ENCODE measurements at regions not wholly inside any gene's neighbourhood (a gene's known extent, or its start where the extent isn't known, plus 50 kb on each side); places are given as distances from the start of the nearest gene placed in this dataset.
A peak's percentile ranks its signal among the peaks of the same experiment; 100 is the strongest.

DNA sequence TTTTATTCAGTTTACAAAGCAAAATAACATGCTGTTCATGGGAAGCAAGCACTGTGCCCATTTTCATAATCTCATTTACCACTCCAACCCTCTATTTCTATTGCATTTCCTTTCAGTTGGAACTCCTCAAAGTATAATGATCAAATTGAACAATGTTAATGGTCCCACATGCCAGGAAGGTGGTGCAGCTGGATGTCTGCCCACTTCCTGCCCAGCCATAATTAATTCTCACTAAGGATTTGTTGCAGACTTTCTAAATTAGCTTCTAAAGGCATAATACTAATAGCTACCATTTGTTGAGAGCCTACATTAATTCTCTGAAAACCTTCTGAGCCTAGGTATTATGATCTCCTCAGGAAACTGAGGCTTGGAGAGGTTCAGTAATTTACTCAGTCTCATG, 316.1 kb upstream of the TPM1 start:
- DNase-seq, result no peak

DNA sequence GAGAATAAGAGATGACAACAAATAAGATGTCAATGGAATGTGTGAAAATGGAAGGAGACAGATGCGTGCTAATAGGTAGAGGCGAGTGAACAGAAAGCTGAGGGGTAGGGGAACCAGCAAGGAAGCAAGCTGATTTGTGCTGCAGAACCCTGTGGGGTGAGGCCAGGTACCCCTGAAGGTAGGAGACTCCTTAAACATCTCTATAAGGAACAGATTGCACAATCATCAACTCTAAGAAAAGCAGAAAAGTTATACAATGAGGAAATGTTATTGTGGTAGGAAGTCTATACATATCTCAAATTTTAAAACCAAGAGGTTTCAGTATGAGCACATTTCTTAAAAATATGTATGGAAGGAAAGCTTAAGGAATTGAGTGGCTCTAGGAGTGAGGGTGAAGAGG, 315.0 kb upstream of the TPM1 start:
- DNase-seq, result no peak

DNA sequence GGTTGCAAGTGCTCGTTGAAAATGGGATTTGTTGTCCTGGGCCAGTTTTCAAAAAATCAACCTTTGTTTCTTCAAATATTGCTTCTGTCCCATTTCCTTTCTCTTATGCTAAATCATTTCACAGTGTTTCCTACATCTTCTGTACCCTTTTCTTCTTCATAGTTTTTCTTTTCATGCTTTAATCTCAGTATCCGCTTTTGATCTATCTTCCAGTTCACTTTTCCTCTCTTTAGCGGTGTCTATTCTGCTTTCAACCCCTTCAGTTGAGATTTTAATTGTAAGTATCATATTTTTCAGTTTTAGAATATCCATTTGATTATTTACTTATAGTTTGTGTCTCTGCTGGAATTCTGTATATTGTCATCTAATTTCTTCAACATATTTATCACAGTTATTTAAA, 311.7 kb upstream of the TPM1 start:
- DNase-seq, result no peak

DNA sequence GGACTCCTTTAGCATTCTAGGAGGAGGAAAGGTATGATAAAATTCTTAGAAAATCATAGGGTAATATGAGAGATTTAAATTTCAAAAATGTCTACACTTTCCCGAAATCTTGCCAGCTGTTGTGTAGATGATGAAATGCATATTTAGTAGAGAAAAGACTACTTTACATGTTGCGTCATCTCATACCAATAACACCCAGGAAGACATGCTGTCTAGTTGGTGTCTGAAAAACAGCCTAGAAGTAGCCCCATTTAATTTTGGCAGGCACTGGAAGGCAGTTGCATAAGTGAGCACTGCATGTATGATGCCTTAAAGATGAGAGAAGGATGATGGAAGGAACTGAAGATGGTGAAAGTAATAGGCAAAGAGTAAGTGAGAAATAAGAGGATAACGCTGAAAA, 310.5 kb upstream of the TPM1 start:
- no peak for DNase-seq

DNA sequence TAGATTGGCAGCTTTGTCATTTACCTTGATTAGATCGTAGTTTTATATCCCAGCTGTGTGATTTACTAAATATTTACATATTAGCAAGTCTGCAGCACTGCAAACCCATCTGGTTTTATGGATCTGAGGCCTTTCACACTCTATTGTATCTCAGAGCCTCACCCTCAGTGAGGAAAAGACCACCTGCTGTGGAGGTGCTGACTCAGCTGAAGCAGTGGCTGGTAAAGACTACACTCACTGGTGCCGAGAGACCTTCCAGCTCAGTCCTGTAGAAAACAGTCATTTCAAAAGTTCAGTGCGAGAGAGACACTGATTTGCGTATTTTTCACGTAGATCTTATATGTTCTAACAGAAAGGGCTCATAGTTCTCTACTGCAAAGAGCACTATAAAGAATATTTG, 307.8 kb upstream of the TPM1 start:
- DNase-seq, result no peak

DNA sequence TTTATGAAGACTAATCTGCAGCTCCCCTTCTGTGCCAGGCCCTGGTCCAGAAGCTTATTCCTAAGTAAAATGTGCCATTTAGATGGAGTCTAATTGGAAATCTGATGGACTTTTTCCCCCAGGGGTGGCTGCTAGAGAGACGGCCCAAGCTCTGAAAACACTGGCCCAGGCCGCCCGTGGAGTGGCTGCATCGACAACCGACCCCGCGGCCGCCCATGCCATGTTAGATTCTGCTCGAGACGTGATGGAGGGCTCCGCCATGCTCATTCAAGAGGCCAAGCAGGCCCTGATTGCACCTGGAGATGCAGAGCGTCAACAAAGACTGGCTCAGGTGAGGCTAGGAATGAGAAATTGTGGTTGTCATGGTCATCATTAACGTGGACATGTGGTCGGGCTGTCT, 305.8 kb upstream of the TPM1 start:
- DNase-seq, result no peak

DNA sequence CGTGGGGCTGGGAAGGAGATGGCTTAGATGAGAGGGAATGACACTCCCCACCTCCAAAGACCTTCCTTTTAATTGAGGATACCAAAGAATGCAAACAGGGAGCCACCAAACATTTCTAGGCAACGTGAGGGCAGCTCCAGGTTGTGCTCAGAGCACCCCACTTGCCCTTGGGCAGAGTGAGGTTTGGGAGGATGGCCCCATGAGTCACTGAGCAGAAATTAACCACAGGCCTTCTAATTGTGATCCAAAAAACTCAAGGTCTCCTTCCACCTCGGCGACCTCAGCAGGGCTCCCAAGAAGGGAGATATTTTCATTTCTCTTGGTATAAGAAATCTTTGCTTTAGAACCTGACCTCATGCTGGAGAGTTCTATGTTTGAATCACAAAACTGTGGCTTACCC, 305.0 kb upstream of the TPM1 start:
- no peak for DNase-seq

DNA sequence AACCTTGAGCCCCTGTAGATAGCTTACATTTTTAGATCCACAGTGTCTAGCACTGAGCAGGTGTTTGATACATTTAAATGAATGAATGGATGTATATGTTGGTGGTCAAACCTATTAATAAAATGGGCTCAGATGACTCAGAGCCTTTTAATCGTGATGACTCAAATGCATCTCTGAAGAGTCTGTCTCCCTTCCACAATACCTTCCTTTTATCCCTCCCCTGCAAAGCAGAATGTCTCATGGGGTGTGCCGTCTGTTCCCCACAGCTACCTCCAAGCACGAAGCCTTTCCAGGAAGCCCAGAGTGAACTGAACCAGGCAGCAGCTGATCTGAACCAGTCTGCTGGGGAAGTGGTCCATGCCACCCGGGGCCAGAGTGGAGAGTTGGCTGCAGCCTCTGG, 303.5 kb upstream of the TPM1 start:
- DNase-seq, result no peak

DNA sequence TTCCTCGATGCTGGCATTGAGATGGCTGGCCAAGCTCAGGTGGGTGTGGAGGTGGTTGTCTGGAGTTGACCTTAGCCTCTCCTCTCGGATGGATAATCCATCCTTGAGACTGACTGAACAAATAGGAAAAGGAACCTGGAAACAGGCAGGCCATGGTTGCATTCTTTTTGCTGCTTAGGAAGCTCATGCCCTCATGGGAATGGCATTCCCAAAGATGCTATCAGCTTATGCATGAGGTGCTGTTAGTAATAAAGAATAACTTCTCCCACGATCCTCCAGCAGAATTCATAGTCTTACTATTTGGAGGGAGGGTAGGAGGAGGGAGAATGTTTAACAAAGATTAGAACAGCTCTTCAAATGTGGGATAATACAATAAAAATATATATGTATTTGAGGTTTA, 303.0 kb upstream of the TPM1 start:
- DNase-seq, result no peak

DNA sequence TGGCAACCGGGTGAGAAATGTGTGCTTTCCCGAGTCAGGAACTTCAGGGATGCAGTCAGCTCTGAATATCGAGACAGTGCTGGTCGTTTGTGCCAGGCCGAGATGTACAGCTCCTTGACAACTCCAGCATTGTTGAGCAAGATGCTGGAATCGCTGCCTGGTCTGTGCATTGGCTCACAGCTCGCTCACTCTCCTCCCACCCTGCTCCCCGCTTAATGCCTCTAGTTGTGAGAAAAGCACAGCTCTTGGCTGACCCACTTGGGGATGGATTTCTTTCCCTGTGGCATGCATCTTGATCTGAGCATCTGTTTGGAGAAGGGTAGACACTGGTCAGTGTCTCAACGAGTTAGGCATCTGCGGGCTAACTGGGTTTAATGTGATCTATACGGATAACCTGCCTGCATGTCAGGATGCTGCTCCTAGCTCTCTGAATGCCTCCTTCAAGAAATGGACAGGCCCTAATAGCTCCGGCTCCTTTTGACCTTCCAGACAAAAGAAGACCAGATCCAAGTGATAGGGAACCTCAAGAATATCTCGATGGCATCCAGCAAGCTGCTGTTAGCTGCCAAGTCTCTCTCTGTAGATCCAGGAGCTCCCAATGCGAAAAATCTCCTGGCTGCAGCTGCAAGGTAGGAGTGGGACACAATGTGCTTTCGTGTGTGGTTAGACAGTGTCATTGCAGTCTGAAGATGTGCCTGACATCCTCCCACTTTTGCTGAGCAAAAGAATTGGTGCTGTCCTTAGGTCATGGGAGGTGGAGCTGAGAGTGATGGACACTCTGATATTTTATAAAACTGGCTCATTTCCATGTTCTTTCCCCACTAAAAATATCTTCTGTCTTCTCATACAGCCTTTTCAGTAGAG, 302.2 kb upstream of the TPM1 start:
- DNase-seq, result no peak

DNA sequence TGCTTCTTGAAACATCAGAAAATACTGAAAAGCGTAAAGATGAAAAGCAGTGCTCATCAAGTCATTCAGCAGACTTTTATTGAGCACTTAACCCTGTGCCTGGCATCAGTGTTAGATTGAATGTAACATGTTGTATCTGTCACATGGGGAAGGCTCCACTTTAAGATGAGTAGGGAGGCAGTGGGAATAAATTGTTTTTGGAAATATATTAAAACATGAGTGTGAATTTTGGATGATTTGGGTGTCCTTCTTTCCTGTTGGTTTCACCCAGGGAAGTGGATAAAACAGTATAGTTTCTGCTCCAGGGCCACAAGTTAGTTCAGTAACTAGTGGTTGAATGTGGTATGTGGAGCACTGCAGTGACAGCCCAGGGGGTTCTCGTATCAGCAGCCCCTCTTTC, 301.4 kb upstream of the TPM1 start:
- DNase-seq, result no peak

DNA sequence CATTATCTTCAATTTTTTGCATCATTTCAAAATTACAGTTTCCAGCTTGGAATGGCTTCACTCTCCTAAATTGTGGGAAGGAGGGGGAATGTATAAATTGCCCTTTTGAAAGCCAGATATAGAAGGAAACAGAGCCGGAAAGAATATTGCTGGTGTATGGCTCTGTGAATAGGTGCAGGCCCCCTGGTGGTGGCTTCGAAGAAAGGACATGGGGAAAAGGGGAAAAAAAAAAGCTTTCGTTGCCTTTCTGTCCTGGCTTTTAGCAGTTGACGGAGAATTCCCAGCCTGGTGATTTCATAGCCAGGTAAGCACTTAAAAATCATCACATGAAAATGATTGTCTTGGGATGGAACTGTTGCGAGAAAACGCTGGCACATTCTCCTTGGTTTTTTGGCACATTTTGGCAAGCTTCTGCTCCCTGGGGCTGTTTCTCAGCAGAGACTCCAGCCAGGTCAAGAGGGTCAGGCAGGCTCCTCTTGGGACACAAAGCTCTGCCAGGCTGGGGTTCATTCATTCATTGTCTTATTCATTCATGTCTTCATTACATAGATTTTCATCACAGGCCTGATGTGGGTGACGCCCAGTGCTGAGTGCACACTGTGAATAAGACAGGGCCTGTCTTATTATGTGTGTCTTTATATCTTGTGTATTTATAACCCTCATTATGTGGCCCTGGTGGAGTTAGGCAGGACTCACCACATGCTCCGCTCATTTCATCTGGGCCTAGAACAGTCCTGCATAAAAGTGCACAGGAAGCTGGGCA, 300.0 kb upstream of the TPM1 start:
- DNase-seq, result peak; percentile 38

DNA sequence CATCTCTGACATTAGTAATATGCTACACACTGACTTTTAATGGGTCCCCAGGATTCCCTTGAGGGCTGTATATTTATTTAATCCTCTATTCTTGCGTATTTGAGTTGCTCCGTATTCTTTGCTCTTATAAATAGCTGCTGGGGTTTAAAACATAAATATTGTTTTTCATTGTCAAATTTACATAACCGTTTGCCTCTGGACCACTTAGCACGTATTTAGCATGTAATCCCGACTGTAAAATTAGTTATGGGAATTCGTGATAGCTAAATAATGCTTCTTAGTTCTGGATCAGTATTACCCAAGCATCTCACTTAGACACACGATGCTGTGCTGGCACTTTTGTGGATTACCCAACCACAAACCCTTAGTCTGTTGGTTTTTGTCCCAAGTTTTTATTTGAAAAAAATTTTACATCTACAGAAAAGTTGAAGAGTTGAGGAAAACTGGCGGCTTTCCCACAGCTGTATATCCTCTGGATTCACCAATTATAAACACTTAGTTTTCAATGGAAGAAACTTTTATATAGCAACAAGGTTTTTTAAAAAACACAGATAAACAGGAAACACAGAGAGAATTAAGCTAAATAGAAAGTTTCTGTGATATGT, 296.8 kb upstream of the TPM1 start:
- DNase-seq, result no peak

DNA sequence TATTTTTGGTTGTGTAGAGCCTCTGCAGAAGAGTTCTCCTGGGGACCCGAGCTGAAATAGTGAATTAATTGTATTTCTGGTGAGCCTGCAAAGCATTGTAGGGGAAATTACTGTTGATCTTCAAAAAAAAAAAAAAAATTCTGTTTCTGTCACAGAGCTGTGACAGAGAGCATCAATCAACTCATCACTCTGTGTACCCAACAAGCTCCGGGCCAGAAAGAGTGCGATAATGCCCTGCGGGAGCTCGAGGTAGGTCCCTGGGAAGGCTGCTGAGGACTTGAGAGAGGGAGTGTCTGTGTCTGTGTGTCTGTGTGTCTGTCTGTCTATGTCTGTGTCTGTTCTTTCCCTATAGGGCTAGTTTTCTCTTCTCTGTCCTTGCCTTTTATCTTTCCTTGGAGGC, 294.4 kb upstream of the TPM1 start:
- no peak for DNase-seq

DNA sequence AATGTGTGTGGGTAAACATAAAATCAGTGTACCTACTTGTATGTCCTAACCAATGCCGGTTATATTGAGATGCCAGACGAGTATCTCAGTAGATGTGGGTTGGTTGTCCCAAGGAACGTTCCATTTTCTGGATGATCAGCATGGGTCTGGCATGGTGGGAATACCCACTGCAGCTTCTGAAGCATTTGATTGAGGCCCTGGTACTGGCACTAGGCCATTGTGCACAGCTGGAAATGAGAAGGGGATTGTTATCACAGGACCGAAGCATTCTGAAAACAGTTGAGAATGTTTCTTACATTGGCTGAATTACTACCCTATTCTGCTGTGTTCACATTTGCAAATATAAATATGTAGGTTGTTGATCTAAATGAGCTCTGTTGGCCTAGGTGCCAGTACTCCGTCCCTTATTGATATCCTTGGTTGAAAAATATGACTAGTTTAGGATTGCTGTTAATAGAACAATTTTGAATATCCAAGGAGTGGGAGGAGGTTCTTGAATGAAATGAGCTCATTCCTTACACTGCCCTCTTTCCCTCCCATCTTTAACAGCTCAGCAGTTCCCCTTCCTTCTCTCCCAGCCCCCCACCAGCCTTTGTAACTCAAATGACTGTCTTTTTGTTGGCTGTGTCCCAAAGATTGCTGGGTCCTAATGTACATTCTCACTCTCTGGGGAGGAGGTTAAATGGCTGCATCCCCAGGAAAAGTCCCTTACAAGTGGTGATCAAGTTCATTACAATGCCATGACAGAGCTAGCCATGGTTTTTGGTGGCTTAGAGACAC, 293.3 kb upstream of the TPM1 start:
- no peak for DNase-seq

DNA sequence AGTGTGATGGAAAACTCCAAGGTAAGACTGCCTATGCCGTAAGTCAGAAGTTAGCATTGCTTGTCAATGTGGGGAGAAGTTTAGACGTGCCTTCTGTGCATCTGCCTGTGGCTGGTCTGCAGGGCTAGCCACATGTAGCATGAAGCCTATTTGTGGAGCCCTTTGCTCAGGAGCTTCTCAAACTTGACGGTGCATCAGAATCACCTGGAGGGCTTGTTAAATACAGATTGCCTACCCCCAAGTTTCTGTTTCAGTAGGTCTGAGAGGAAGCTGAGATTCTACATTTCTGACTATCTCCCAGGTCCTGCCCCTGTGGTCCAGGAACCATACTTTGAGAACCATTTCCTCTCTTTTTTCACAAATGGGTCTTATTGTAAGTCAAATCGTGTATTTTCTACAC, 292.1 kb upstream of the TPM1 start:
- no peak for DNase-seq

DNA sequence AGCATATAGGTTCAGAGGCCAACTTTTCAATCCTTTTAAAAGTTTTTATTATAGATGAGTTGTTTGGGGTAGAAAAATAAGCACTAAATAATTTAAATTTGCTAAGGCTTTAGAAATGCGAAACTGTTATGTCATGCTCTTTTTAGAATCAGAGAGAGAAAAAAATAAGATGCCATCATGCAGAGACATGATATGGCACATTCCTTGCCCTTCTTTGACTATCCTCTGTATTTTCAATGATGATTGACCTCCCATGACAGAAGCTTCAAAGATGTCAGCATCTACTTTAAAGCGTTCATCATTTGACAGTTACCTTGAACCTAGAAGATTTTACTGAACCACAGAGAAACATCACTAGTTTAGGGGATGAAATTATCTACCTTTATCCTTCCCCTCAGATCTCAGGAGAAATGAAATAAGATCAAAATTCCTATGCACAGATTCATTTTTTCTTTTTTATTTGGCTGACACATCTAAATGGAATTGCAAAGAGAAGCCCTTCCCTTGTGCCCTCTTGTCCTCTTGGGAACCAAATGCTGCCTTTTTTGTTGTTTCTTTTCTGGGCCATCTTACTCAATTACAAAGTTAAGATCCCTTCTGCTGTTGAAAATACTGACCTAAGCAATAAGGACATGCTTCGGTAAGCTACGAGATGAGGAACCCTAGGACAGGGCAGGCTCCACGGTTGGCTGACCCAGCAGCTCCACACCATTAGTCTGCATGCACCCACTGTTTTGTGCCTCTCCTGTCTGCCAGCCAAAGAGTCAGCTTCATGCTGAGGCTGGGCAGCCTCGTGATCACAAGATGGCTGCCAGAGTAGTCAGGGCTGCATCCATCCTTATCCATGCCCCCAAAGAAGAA, 289.7 kb upstream of the TPM1 start:
- no peak for DNase-seq

DNA sequence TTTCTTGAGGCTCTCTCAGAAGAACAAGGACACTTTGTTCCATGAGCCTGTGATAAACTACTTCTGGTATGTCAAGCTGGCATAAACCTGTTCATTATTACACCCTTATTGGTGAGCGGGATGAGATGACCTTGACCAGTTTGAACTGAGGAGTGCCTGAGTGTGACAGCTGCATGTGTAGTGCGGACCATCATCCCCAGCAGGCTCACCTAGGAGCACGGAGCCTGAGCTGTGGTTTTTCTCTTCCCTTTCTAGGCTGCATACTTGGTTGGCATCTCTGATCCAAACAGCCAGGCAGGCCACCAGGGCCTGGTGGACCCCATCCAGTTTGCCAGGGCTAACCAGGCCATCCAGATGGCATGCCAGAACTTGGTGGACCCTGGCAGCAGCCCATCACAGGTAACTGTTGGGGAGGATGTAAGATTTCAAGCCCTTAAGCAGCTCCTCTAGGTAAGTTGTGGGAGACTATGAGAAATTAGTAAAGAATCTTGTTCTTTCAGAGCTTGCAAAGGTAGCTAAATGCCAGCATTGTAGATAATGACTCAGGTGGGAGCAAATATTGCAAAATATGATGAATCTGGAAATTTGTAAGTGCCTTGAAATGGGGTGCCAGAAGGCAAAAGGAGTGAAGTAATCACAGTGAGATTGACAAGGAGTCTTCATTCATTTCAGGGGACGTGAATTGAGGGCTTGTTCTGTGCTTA, 288.9 kb upstream of the TPM1 start:
- DNase-seq, result no peak

DNA sequence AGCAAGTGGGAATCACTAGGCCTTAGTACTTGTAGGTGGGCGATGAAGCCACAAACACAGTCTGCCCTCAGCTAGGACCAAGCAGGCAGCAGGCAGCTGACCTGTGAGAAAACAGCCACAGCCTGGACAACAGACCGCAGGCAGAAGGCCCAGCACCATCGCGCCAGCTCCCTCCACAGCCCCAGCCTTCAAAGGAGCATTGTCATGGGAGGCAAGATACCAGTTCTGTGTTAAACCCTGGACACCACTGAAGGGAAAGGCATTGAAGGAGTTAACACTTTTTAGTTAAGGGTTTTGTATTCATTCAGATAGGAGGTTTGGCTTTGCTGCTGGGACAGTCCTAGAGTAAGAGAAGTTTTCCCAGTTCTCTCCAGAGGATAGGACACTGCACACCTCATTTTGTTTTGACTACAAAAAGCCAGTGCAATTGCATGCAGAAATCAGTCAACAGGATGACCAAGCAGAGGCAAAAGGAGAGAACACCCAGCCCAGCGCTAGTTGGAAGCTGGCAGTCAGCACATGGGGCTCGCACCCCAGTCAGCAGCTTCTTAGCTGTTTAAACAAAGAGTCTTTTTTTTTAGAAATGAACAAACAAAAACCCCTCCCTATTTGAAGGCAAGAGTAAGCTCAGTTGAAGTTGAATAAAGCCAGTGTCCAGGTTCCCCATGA, 286.1 kb upstream of the TPM1 start:
- no peak for DNase-seq

DNA sequence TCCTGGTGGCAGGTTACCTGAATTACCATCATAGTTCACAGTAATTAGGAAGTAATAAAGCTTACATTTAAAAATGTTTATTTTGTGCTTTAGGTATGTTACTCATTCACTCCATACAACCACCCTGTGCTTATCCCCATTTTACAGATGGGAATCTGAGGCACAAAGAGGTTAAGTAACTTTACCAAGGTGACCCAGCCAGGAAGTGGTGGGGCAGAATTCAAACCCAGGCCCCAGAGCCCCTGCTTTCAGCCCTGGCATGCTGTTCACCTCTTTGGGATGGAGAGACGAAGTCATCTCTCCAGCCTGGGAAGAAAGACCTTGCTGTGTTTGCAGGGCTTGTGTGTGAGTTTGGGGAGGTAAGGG, 285.6 kb upstream of the TPM1 start:
- no peak for DNase-seq

DNA sequence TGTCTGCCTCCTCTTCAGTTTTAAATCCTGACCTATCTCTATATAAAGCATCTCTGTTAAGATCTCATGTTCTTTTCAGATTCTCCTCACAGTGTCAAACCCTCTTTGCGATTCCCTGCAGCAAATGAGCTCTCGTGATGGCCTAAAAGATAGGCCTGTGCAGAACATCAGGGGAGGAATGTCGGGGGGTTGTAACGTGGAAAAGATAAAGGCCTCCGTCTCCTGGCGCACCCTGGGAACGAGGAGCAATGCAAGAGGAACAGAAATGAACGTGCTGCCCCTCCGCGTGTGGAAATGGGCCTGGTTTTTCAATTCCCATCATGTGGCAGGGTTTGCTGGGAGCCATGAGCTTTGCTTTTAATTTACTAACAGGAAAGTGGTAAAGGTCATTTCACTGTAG, 285.0 kb upstream of the TPM1 start:
- no peak for DNase-seq

Data from NCI-H345 (cell line).